Naive B cell (primary cell): ENCODE measurements at regions not wholly inside any gene's neighbourhood (a gene's known extent, or its start where the extent isn't known, plus 50 kb on each side); places are given as distances from the start of the nearest gene placed in this dataset.

Experiments used
- ATAC-seq, 2 donors: fragments of 150-1000 bp; cut with Tn5 transposase; 2 replicates each; pipeline ENCODE4 v1.10.0; 2021; ENCODE audit warnings: low read depth in 2 of 2, mild to moderate bottlenecking in 2 of 2, moderate library complexity in 2 of 2
- DNase-seq: peaks from one replicate; pipeline ENCODE4 v3.0.0; 2022
- H3K27ac Mint-ChIP-seq, 6 donors: one replicate each; pipeline ENCODE4 v1.8.0; 2020 to 2022; ENCODE audit warnings: mild to moderate bottlenecking in 6 of 6, mixed read lengths in 6 of 6, moderate library complexity in 5 of 6, inconsistent platforms in 2 of 6
- H3K27me3 Mint-ChIP-seq, 3 donors: one replicate each; pipeline ENCODE4 v1.8.0; 2021 to 2022; ENCODE audit warnings: mixed read lengths in 3 of 3, mild to moderate bottlenecking in 1 of 3
- H3K36me3 Mint-ChIP-seq, 2 donors: one replicate each; pipeline ENCODE4 v1.8.0; 2020 to 2022; ENCODE audit warnings: mixed read lengths in 2 of 2, inconsistent platforms in 1 of 2, mild to moderate bottlenecking in 1 of 2
- H3K4me1 Mint-ChIP-seq, 3 donors: one replicate each; pipeline ENCODE4 v1.8.0; 2020 to 2022; ENCODE audit warnings: mixed read lengths in 3 of 3, inconsistent platforms in 1 of 3, mild to moderate bottlenecking in 1 of 3, moderate library complexity in 1 of 3
- H3K4me3 Mint-ChIP-seq, 8 donors: one replicate each; pipeline ENCODE4 v1.8.0; 2020 to 2022; ENCODE audit warnings: mild to moderate bottlenecking in 8 of 8, mixed read lengths in 8 of 8, moderate library complexity in 8 of 8, inconsistent platforms in 2 of 8
- H3K9me3 Mint-ChIP-seq, 7 donors: one replicate each; pipeline ENCODE4 v1.8.0; 2020 to 2022; ENCODE audit warnings: mixed read lengths in 7 of 7, mild to moderate bottlenecking in 5 of 7, inconsistent platforms in 2 of 7, moderate library complexity in 1 of 7

DNA sequence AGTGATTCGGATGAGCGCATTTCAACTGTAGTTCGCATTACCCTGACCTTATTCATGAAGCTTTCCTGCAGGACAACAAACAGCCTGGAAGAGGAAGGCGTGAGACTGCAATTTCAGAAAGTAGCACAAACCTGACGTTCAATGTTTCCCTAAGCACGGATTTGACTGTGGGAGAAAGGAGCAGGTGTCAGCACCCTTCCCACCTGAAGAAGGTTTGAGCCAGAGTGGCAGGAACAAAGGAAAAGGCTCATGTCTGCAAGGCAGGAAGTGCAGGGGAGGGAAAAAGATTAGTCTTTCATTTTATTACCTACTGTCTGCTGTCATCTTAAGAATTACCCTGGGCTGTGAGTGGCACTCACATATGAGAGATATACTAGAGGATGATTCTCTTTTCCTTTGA lies 114.0 kb downstream of the MED10 start:
- DNase-seq (no peak), ATAC-seq (no peak)
- Mint-ChIP-seq H3K36me3 (peaks cover 4 to 7% of the 10 kb centered on the region in 2 donors), H3K27ac (no peak overlapping the region), H3K27me3 (peaks cover 0 to 12% (median 0%) of the 10 kb centered on the region in 3 donors), H3K4me1 (no peaks in the 10 kb centered on the region), H3K4me3 (no peak overlapping the region), H3K9me3 (peaks cover 0 to 9% (median 2%) of the 10 kb centered on the region in 7 donors)

DNA sequence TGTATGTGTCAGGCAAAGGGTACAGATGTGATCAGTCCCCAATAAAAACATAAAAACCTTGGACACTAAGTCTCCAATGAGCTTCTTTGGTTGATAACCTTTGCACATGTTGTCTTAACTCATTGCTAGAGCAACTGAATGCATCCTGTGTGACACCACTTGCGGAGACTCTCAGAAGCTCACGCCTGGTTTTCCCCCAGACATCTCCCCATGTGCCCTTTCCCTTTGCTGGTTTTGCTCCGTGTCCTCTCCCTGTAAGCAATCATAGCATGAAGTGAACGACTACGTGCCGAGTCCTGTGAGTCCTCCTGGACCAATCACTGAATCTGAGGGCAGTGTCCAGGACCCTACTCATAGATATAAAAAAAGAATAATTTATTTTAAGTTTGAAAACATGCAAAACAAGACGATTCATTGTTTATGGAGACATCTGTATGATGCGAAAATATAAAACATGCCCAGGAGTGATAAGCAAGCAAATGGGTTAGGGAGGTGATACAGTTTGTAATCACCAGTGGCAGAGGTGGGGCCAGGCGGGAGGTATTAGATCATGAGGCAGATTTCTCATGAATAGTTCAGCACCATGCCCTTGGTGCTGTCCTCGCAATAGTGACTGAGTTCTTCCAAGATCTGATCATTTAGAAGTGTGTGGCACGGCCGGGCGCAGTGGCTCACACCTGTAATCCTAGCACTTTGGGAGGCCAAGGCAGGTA lies 115.5 kb downstream of the MED10 start:
- Mint-ChIP-seq H3K4me3 (no peak overlapping the region), H3K27ac (no peak overlapping the region), H3K9me3 (peaks cover 0 to 9% (median 2%) of the 10 kb centered on the region in 7 donors), H3K4me1 (no peaks in the 10 kb centered on the region), H3K36me3 (peaks cover 4 to 7% of the 10 kb centered on the region in 2 donors), H3K27me3 (peaks cover 0 to 12% (median 0%) of the 10 kb centered on the region in 3 donors)
- ATAC-seq (no peak), DNase-seq (no peak)

DNA sequence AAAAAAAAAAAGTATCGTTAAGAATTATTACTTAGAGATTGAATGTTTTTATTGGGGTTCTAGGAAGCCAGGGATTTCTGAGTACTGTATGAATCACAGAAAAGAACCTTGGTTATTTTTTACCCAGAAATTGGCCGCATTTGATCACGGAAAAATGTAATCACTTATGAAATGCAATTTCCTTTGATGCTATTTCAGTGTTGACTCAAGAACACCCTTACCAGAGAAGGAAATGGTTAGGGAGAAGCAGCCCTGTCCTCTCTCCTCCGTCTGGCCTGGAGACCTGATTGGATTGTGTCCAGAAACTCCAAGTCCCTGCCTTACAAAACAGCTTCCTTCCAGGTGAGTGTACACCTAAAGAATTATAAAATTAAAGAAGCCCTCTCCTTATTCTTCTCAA lies 116.7 kb downstream of the MED10 start:
- no peaks in the 10 kb centered on the region for H3K4me1 Mint-ChIP-seq
- peaks cover 0 to 12% (median 0%) of the 10 kb centered on the region in 3 donors for H3K27me3 Mint-ChIP-seq
- H3K9me3 Mint-ChIP-seq = peaks cover 0 to 9% (median 2%) of the 10 kb centered on the region in 7 donors
- H3K4me3 Mint-ChIP-seq = no peak overlapping the region
- peaks cover 4 to 7% of the 10 kb centered on the region in 2 donors for H3K36me3 Mint-ChIP-seq
- H3K27ac Mint-ChIP-seq = no peak overlapping the region
- ATAC-seq (no peak), DNase-seq (no peak)

DNA sequence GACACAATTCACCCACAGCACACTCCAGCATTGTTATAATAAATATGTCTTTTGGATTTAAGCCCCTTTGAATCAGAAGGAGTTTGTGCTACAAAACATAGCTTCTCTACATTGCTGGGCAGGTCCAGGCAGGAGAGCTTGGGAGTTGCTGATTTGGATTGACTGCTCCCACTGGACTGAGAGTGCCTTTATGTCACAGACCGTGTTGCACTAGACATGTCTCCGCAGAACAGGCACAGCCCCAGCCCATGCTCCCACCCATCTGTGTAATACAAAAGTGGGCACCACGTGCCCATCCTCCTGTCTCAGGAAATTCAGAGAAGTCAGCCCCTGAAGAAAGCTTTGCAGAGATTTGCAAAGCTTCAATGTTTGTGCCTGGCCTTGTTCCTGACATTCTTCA lies 117.1 kb downstream of the MED10 start:
- H3K4me1 Mint-ChIP-seq = no peaks in the 10 kb centered on the region
- H3K4me3 Mint-ChIP-seq = no peak overlapping the region
- ATAC-seq (no peak), DNase-seq (no peak)
- H3K9me3 Mint-ChIP-seq = peaks cover 0 to 9% (median 2%) of the 10 kb centered on the region in 7 donors
- peaks cover 4 to 7% of the 10 kb centered on the region in 2 donors for H3K36me3 Mint-ChIP-seq
- peaks cover 0 to 12% (median 0%) of the 10 kb centered on the region in 3 donors for H3K27me3 Mint-ChIP-seq
- H3K27ac Mint-ChIP-seq = no peak overlapping the region

DNA sequence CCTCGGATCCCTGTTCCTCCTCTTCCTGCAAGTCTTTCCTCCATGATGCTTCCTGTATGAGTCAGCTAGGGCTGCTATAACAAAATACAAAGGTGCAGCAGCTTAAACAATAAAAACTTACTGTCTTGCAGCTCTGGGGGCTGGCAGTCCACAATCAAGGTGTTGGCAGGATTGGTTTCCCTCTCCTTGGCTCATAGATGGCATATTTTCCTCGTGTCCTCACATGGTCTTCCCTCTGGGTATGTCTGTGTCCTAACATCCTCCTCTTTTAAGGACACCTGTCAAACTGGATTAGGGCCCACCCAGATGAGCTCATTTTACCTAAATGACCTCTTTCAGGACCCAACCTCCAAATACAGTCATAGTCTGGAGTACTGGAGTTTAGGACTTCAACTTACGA lies 117.5 kb downstream of the MED10 start:
- DNase-seq = no peak
- Mint-ChIP-seq H3K4me1 (no peaks in the 10 kb centered on the region), H3K9me3 (peaks cover 0 to 9% (median 2%) of the 10 kb centered on the region in 7 donors), H3K36me3 (peaks cover 4 to 7% of the 10 kb centered on the region in 2 donors), H3K4me3 (no peak overlapping the region), H3K27ac (no peak overlapping the region), H3K27me3 (peaks cover 0 to 11% (median 0%) of the 10 kb centered on the region in 3 donors)
- ATAC-seq = no peak

DNA sequence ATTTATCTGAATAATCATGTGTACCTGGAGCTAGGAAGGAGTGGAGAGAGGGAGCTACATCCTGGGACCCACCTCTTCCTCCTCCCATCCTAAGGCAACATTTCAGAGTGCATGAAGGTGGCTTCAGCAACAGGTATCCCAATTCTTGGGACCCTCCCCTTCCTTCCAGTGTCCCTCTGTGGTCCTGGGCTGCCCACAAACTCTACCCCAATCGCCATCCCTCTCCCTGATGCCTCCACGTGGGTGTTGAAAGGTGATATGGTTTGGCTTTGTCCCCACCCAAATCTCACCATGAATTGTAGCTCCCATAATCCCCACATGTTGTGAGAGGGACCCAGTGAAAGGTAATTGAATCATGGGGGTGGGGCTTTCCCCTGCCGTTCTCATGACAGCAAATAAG lies 121.4 kb downstream of the MED10 start:
- Mint-ChIP-seq H3K36me3 (peaks cover 0 to 7% of the 10 kb centered on the region in 2 donors), H3K27ac (peak overlapping the region in 1 of 6 donors; percentile 40), H3K27me3 (peaks cover 0 to 5% (median 0%) of the 10 kb centered on the region in 3 donors)

DNA sequence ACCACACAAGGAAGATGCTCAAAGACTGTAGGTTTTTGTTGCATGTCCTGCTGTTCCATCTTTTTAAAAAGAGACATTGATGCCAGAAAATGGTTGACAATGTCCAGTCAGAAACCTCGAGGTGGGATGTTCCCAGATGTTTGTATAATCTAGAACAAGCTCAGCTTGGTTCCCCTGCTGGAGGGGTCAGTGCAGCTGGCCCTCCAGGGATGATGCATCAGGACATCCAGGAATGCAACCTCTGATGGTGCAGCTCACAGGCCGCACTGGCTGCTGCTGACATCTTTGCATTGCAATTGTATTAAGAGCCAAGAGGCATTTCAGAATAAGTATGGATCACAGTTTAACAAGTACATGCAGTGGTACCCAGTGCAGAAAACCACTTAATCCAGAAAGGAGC lies 122.4 kb downstream of the MED10 start:
- no peak for DNase-seq
- peaks cover 0 to 5% (median 0%) of the 10 kb centered on the region in 3 donors for H3K27me3 Mint-ChIP-seq
- peaks cover 0 to 5% (median 0%) of the 10 kb centered on the region in 7 donors for H3K9me3 Mint-ChIP-seq
- H3K36me3 Mint-ChIP-seq = peaks cover 0 to 7% of the 10 kb centered on the region in 2 donors
- H3K27ac Mint-ChIP-seq = no peak overlapping the region
- H3K4me3 Mint-ChIP-seq = no peak overlapping the region
- H3K4me1 Mint-ChIP-seq = no peaks in the 10 kb centered on the region
- no peak for ATAC-seq

More for the DNA sequence above, 121.4 kb downstream of the MED10 start:
- Mint-ChIP-seq H3K4me3 (no peak overlapping the region), H3K9me3 (peaks cover 0 to 5% (median 0%) of the 10 kb centered on the region in 7 donors), H3K4me1 (no peaks in the 10 kb centered on the region)
- ATAC-seq = no peak
- no peak for DNase-seq

DNA sequence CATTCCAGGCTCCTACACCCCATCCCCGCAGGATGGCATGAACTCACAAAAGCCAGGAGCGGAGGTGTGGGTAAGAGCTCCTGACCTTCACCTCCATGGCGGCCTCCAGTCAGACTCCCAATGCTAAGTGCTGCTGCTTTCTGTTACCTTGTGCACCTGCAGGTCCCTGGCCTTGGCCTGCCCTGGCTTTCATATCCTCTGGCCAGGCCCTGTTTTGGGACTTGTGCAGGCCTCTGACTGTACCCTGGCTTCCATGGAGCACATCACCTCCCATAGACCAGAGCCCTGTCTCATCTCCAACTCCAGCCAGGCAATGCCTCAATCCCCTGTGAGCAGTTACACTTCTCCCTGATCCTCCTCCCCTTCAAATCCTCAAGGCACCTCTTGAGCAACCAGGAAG lies 124.5 kb downstream of the MED10 start:
- DNase-seq = no peak
- Mint-ChIP-seq H3K9me3 (peaks cover 0 to 4% (median 0%) of the 10 kb centered on the region in 7 donors), H3K4me1 (no peaks in the 10 kb centered on the region), H3K27me3 (no peaks in the 10 kb centered on the region), H3K36me3 (no peaks in the 10 kb centered on the region), H3K27ac (no peak overlapping the region), H3K4me3 (no peak overlapping the region)
- ATAC-seq = no peak

DNA sequence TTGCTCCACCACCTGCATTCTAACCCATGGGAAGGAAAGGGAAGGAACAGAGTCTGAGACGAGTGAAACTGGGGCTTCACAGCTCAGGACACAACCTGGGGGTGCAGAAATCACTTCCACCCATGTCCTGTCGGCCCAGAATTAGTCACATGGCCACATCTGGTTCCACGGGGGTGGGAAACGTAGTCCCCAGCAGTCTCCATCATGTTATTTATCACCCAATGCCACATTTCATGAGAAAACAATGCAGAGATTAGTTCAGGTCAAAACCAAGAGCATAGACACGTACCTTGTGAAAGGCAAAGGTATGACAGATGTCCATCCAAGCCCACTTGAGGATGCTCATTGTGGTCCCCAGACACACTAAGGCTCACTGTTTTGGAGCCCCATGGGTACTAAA lies 125.1 kb downstream of the MED10 start:
- Mint-ChIP-seq H3K27me3 (no peaks in the 10 kb centered on the region), H3K4me3 (no peak overlapping the region), H3K9me3 (peaks cover 0 to 4% (median 0%) of the 10 kb centered on the region in 7 donors), H3K4me1 (no peaks in the 10 kb centered on the region), H3K27ac (no peak overlapping the region), H3K36me3 (no peaks in the 10 kb centered on the region)
- no peak for DNase-seq
- ATAC-seq = no peak

DNA sequence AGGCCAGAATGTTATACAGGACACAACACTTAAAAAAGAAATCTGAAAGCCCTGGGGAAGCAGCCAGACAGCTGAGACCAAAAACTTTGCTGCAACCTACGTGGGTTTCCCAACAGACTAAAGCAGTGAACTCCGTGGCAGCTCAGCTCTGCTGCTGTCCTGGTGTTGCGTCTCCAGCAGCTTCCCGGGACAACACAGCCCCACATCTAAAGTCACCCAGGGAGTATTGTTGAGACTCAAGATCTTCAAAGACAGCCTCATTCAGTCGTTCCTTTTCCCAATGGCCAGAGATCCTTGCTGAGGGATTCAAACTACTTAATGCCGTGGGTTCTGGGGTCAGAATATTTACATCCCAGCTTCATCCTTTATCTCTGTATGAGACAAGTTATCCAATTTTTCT lies 125.8 kb downstream of the MED10 start:
- Mint-ChIP-seq H3K4me3 (no peak overlapping the region), H3K4me1 (no peaks in the 10 kb centered on the region), H3K27me3 (no peaks in the 10 kb centered on the region), H3K36me3 (no peaks in the 10 kb centered on the region), H3K9me3 (peaks cover 0 to 4% (median 0%) of the 10 kb centered on the region in 7 donors), H3K27ac (no peak overlapping the region)
- DNase-seq = no peak
- no peak for ATAC-seq

DNA sequence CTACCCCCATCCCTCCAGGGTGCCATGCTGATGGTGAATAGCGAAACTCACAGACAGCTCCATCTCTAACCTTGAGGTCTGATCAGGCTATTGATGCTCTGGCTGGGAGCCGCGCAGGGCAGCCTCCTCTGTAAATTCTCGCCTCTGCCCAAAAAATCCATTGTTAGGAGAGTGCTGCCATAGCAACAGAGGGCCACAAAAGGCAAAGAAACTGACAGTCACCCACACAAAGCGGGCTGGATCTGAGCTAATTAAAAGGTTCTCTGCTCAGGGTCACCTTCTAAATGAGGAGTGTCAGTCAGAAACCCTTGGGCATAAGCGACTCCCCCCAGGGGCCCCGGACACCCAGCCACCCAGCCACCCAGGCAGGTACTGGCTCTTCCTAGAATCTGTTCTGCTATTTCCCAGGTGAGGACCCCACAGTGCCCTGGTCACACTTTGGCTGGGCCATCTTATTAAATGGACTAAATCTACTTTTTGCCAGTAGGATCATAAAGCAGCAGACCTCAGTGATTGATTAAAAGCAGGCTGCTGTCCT lies 126.7 kb downstream of the MED10 start:
- Mint-ChIP-seq H3K9me3 (peaks cover 0 to 4% (median 0%) of the 10 kb centered on the region in 7 donors), H3K36me3 (no peaks in the 10 kb centered on the region), H3K27ac (no peak overlapping the region), H3K4me3 (no peak overlapping the region), H3K4me1 (no peaks in the 10 kb centered on the region), H3K27me3 (no peaks in the 10 kb centered on the region)
- DNase-seq (no peak), ATAC-seq (no peak)

DNA sequence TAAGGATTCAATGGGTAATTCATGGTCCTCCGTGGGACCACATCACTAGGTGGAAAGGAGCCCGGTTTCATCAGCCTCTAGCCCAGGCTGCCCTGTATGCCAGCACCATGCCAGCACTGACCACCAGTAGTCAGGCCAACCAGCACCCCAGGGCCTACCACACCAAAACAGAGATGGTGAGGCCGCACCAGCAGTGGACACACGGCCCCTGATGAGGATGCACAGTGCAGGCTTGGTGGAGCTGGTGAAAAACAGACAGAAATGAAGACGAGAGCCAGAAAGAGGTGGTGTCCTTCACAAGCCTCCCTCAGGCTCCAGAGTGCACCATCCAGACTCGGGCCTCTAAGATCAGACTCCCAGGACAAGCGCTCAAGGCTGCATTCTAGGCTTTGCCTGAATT lies 128.2 kb downstream of the MED10 start:
- ATAC-seq (no peak), DNase-seq (no peak)
- H3K36me3 Mint-ChIP-seq = no peaks in the 10 kb centered on the region
- H3K4me1 Mint-ChIP-seq = no peaks in the 10 kb centered on the region
- no peak overlapping the region for H3K27ac Mint-ChIP-seq
- H3K9me3 Mint-ChIP-seq = peaks cover 0 to 4% (median 0%) of the 10 kb centered on the region in 7 donors
- H3K27me3 Mint-ChIP-seq = no peaks in the 10 kb centered on the region
- no peak overlapping the region for H3K4me3 Mint-ChIP-seq

DNA sequence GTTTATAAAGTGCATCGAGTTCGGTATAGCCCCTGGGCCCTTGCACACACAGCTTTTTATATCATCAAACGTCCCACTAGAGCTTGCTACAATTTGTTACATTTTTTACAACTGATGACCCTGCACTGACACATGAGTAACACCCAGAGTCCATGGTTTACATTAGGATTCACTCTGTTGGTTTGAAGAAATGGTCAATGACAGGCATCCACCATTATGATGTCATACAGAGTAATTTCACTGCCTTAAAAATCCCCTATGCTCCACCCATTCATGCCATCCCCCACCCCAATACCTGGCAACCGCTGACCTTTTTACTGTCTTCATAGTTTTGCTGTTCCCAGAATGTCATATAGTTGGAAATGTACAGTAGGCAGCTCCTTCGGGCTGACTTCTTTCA lies 130.2 kb downstream of the MED10 start:
- Mint-ChIP-seq H3K27ac (no peak overlapping the region), H3K4me3 (no peak overlapping the region), H3K9me3 (peaks cover 0 to 4% (median 0%) of the 10 kb centered on the region in 7 donors), H3K4me1 (no peaks in the 10 kb centered on the region), H3K27me3 (no peaks in the 10 kb centered on the region), H3K36me3 (no peaks in the 10 kb centered on the region)
- DNase-seq = no peak
- ATAC-seq = no peak

DNA sequence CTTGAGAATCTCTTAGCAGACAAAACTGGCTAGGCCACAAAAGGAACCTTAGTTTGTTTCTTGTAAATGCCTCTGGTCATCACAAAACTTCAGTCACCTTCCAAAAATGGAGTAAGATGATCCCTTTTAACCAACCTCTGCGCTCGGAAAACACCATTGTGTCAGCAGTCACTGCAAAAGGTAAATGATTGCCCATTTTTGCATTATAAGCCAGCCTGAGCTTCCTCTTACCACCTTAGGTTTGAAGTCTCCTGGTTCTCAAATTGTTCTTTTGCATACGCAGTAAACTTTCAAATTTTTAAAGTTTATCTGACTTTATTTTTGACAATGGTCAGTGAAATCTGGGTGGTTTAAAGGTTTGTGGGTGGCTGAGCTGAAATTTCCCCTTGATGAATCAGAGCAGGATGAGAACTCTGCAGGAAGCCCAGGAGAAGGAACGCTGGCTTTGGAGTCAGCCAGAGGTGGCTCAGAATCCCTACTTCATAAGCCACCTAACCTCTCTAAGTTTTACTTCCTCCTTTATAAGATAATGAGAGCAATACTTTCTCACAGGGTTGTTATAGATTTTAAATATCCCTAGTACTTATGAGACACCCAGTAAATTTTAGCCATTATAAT lies 131.4 kb downstream of the MED10 start:
- Mint-ChIP-seq H3K4me3 (no peak overlapping the region), H3K4me1 (no peaks in the 10 kb centered on the region), H3K27me3 (no peaks in the 10 kb centered on the region), H3K27ac (peak overlapping the region in 1 of 6 donors; percentile 16), H3K36me3 (no peaks in the 10 kb centered on the region), H3K9me3 (peaks cover 0 to 4% (median 0%) of the 10 kb centered on the region in 7 donors)
- DNase-seq (no peak), ATAC-seq (no peak)
